OCI-LY3 (cell line): ENCODE measurements at regions not wholly inside any gene's neighbourhood (a gene's known extent, or its start where the extent isn't known, plus 50 kb on each side); places are given as distances from the start of the nearest gene placed in this dataset.

Source experiments
- EZH2phosphoT487 ChIP-seq: fragments of 200-600 bp; shearing (Covaris generic); IDR thresholded peaks from 2 replicates; pipeline ENCODE4 v1.6.1; 2018; ENCODE audit warnings: antibody characterized with exemption, mixed run types, low read depth
- TF ChIP-seq, protein P1 (sequence below): fragments of 200-600, 300-600 bp; sonication (generic); IDR thresholded peaks from 2 replicates; pipeline ENCODE4 v1.5.1; 2014; ENCODE audit warnings: antibody characterized with exemption, low read length, low read depth

DNA sequence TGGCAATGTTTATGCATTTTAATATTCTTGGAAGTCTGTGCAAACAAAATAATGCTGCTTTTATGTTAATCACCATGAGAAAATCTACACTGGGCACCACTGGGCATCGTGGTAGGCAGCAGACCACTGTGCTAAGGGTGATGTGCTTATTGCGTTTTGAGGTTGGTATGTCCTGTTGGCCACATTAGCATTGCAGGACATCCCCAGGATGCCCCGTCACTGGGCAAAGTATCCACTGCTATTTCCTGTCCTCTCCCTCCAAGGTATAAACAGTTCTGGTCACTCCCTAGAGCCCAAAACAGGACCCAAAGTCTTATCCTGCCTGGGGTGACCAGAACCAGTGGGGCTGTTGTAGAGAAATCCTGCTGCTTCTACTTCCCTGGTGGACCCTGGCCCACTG, 284.2 kb upstream of the ROPN1 start:
- TF ChIP-seq, protein P1, sequence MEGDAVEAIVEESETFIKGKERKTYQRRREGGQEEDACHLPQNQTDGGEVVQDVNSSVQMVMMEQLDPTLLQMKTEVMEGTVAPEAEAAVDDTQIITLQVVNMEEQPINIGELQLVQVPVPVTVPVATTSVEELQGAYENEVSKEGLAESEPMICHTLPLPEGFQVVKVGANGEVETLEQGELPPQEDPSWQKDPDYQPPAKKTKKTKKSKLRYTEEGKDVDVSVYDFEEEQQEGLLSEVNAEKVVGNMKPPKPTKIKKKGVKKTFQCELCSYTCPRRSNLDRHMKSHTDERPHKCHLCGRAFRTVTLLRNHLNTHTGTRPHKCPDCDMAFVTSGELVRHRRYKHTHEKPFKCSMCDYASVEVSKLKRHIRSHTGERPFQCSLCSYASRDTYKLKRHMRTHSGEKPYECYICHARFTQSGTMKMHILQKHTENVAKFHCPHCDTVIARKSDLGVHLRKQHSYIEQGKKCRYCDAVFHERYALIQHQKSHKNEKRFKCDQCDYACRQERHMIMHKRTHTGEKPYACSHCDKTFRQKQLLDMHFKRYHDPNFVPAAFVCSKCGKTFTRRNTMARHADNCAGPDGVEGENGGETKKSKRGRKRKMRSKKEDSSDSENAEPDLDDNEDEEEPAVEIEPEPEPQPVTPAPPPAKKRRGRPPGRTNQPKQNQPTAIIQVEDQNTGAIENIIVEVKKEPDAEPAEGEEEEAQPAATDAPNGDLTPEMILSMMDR: no peak
- no peak for TF ChIP-seq EZH2phosphoT487
